GM12875 (cell line): ENCODE measurements at regions not wholly inside any gene's neighbourhood (a gene's known extent, or its start where the extent isn't known, plus 50 kb on each side); places are given as distances from the start of the nearest gene placed in this dataset.
"Not testable (repeated sequence)": the region's sequence is repeated elsewhere in the genome, so short reads cannot be mapped to it uniquely, and the experiment has no call there.

Experiments
- H3K4me3 ChIP-seq: one replicate; pipeline ENCODE4 v1.5.1; 2011; ENCODE audit warnings: low read depth, low read length, control low read depth
- TF ChIP-seq, protein P1 (sequence below): IDR thresholded peaks from 2 replicates; pipeline ENCODE4 v1.5.1; 2011; ENCODE audit warnings: low read depth, mild to moderate bottlenecking, control low read depth, inconsistent platforms, low read length, moderate library complexity, borderline replicate concordance; ENCODE audit not compliant: insufficient read depth

DNA sequence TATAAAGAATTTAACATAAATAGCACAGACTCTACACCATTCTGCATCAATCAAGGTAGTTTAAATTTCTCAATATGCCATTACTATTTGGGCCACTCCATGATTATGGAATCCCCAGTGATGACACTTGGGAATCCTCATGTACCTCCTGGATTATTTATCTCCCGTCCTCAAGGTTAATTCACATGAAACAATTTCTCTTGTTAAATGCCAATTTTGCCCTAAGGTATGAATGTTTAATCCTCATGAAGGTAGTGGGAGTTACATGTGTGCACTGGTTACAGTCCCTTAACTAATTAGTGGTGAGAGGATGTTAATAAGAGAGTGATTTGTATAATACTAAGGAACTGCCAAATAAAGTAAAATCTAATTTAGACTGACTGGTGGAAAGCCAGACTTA is 372.3 kb upstream of the MDFIC2 start:
- TF ChIP-seq, protein P1, sequence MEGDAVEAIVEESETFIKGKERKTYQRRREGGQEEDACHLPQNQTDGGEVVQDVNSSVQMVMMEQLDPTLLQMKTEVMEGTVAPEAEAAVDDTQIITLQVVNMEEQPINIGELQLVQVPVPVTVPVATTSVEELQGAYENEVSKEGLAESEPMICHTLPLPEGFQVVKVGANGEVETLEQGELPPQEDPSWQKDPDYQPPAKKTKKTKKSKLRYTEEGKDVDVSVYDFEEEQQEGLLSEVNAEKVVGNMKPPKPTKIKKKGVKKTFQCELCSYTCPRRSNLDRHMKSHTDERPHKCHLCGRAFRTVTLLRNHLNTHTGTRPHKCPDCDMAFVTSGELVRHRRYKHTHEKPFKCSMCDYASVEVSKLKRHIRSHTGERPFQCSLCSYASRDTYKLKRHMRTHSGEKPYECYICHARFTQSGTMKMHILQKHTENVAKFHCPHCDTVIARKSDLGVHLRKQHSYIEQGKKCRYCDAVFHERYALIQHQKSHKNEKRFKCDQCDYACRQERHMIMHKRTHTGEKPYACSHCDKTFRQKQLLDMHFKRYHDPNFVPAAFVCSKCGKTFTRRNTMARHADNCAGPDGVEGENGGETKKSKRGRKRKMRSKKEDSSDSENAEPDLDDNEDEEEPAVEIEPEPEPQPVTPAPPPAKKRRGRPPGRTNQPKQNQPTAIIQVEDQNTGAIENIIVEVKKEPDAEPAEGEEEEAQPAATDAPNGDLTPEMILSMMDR: no peak
- H3K4me3 ChIP-seq: no peak overlapping the region

DNA sequence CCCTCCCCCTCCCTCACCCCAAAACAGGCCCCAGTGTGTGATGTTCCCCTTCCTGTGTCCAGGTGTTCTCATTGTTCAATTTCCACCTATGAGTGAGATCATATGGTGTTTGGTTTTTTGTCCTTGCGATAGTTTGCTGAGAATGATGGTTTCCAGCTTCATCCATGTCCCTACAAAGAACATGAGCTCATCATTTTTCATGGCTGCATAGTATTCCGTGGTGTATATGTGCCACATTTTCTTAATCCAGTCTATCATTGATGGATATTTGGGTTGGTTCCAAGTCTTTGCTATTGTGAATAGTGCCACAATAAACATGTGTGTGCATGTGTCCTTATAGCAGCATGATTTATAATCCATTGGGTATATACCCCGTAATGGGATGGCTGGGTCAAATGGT is 363.4 kb upstream of the MDFIC2 start:
- H3K4me3 ChIP-seq: not testable (repeated sequence)

DNA sequence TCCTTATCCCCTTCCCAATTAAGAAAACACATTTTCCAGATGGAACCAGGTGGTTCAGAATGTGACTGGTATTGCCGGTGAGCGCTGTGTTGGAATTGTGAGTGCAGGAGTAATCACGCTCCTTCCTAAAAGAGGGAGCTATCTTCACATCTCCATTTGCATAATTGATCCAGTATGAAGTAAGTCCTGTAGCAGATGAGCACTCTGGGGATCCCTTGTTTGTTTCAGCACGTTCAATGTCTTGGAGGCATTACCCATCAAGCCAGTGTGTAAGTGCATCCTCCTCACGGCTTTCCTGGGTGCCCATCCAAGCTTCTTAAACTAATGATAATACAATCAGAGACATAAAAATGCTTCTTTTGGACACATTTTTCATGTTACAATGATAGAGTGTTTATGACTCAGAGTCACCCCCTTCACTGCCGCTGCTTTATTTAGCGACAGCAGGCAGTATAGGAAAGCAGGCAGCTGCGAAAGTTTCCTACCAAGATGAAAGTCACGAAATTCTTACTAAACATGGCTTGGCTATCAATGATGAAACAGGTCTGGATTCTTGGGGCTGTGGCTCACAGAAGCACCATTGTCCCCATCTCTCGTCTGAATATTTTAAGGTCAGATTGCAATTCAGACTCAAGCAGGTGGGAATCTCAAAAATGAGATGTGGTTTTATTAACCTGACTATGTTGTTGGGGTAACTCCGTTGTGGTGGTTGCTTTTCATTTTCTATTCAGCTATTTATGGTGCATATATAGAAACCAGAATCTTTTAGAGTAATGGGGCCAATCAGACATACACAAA is 346.3 kb upstream of the MDFIC2 start:
- TF ChIP-seq, protein P1: no peak
- H3K4me3 ChIP-seq: no peak overlapping the region

DNA sequence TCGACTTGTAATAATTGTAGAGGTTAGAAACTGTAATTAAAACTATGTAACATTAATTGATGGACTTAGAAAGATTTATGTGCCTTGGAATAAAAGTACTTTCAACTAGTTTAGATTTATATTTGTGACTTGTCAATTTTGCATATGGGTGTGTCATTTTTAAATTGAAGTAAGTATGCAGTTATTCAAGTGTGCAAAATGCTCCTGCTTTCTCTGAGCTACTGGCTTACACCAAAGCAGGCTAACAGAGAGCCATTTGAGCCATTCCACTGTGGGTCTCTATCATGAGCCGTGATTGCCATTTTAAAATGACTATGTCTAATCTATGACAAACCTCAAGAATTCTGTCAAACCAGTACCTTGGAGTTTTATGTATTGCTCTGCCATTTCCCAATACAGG is 345.0 kb upstream of the MDFIC2 start:
- TF ChIP-seq, protein P1: no peak
- H3K4me3 ChIP-seq: no peak overlapping the region

DNA sequence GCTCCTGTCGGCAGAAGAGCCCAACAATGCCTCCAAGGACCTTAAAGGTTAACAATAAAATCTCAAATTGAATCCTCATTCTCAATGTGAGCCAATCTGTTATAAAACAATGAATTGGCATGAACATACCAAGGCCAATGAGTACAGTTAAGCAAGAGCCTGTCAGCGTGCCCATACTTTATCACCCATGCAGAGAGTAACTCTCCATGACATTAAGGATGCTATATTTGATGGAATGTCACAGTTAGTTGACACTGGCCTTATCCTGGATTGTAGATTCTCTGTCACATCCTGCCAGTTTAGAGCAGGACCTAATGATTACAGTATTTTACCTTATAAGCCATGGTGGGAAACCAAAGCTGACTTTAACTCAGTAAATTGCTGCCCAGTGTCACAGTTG is 335.4 kb upstream of the MDFIC2 start:
- H3K4me3 ChIP-seq: no peak overlapping the region
- TF ChIP-seq, protein P1: no peak

DNA sequence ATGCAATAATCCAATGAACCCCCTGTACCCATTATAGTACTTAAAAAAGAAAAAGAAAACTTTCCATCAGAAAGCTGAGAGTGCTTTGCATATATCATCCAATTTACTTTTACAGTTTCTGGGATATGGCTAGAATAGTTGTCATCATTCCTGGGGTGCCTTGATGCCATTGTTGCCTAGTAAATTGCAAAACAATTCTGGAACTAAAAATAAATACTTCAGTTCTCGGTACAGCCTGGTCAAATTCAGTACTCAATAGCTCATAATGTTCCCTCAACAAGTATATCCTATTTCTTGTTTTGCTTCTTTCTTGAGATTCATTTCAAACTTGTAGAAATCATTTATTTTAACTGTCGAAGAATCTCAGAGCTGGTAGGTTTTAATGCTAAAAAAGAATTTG is 334.7 kb upstream of the MDFIC2 start:
- H3K4me3 ChIP-seq: no peak overlapping the region
- TF ChIP-seq, protein P1: no peak

DNA sequence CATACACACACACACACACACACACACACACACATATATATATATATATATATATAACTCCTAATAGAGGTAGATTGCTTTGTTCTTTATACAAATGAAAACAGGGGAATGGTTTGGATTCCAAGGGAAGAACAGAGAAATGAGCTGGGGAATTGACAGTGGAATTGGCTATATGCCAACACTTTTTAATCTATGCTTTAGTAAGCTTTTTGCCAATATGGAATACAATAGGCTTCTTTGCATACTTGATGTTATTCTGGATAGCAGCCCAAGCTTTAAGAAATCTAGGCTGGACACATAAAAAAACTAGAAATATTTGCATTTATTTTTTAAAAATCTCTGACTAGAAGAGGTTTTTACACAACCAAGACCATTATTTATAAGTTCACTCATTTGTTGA is 334.2 kb upstream of the MDFIC2 start:
- TF ChIP-seq, protein P1: no peak
- no peak overlapping the region for H3K4me3 ChIP-seq
